ENCODE measurements at regions not wholly inside any gene's neighbourhood (a gene's known extent, or its start where the extent isn't known, plus 50 kb on each side); places are given as distances from the start of the nearest gene placed in this dataset.

DNA sequence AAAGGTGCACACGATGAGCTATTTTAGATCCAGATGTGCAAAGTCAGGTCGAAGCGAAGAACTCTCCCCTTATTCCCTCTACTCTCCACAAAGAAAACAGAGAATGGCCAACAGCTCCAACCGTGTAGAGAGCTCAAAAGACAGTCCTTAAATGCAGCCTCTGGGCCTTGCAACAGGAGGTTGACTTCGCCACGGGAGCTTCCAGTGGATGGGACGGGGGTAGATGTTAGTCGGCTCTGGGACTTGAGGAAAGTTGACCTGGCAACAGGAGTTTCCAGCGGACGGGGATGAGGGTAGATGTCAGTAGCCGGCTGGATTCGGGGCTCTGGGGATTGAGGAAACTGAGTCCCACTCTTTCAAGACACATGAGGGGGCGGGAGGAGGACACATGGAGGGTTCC lies 450.4 kb downstream of the BRD1 start:
- H3K36me3 Mint-ChIP-seq (ENCODE audit: low read depth), result no peaks in the 10 kb centered on the region; the same call in 2 of the 3 replicates
- H3K9me3 Mint-ChIP-seq, result no peaks in the 10 kb centered on the region; the same call in 2 of the 3 replicates
- H4K20me1 ChIP-seq (replicated peaks; ENCODE audit: insufficient read depth), result no peaks in the 10 kb centered on the region
- no peaks in the 10 kb centered on the region for H3F3A ChIP-seq (replicated peaks; ENCODE audit: low read depth)
- H3K27ac ChIP-seq (ENCODE audit: low read depth), result no peak overlapping the region
- no peak overlapping the region for H2AFZ ChIP-seq
- DNase-seq (ENCODE audit: low spot score) (no peak), ATAC-seq (no peak)
- H3K9me2 ChIP-seq (ENCODE audit: insufficient read depth), result no peaks in the 10 kb centered on the region
- no peak overlapping the region for H3K4me2 ChIP-seq
- H3K27me3 Mint-ChIP-seq (ENCODE audit: insufficient read depth, low read depth, poor library complexity), result peaks cover 17% of the 10 kb centered on the region
- TF ChIP-seq, protein P1, sequence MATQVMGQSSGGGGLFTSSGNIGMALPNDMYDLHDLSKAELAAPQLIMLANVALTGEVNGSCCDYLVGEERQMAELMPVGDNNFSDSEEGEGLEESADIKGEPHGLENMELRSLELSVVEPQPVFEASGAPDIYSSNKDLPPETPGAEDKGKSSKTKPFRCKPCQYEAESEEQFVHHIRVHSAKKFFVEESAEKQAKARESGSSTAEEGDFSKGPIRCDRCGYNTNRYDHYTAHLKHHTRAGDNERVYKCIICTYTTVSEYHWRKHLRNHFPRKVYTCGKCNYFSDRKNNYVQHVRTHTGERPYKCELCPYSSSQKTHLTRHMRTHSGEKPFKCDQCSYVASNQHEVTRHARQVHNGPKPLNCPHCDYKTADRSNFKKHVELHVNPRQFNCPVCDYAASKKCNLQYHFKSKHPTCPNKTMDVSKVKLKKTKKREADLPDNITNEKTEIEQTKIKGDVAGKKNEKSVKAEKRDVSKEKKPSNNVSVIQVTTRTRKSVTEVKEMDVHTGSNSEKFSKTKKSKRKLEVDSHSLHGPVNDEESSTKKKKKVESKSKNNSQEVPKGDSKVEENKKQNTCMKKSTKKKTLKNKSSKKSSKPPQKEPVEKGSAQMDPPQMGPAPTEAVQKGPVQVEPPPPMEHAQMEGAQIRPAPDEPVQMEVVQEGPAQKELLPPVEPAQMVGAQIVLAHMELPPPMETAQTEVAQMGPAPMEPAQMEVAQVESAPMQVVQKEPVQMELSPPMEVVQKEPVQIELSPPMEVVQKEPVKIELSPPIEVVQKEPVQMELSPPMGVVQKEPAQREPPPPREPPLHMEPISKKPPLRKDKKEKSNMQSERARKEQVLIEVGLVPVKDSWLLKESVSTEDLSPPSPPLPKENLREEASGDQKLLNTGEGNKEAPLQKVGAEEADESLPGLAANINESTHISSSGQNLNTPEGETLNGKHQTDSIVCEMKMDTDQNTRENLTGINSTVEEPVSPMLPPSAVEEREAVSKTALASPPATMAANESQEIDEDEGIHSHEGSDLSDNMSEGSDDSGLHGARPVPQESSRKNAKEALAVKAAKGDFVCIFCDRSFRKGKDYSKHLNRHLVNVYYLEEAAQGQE (IDR thresholded peaks at IDR 0.05; ENCODE audit: unreplicated experiment), result no peak
- TF ChIP-seq NANOG (IDR thresholded peaks at IDR 0.05; ENCODE audit: borderline replicate concordance), result no peak
- TF ChIP-seq STAT1 (IDR thresholded peaks at IDR 0.05; ENCODE audit: unreplicated experiment), result no peak
- no peak for TF ChIP-seq ZNF114 (CRISPR knock-in tag; IDR thresholded peaks at IDR 0.05)
- TF ChIP-seq CREB1 (CRISPR knock-in tag; IDR thresholded peaks at IDR 0.05; ENCODE audit: low read depth), result no peak
- TF ChIP-seq EZH2 (IDR thresholded peaks at IDR 0.05; ENCODE audit: low read depth, unreplicated experiment), result no peak
- TF ChIP-seq CTCF (conservative IDR thresholded peaks at IDR 0.05; ENCODE audit: low read depth in 2 of 2), result no peak
- TF ChIP-seq ETS1 (IDR thresholded peaks at IDR 0.05), result no peak
- no peak for TF ChIP-seq POLR2AphosphoS5 (IDR thresholded peaks at IDR 0.05; ENCODE audit: low read depth)
- TF ChIP-seq EZH2phosphoT487 (IDR thresholded peaks at IDR 0.05; ENCODE audit: unreplicated experiment), result no peak
- no peak for TF ChIP-seq JUNB (IDR thresholded peaks at IDR 0.05; ENCODE audit: unreplicated experiment)
- no peak for TF ChIP-seq ZNF462 (CRISPR knock-in tag; IDR thresholded peaks at IDR 0.05)
- TF ChIP-seq ZNF331 (CRISPR knock-in tag; IDR thresholded peaks at IDR 0.05; ENCODE audit: low read depth), result no peak
- H3K79me2 ChIP-seq (replicated peaks; ENCODE audit: insufficient read depth), result no peaks in the 10 kb centered on the region
- peaks cover 4% of the 10 kb centered on the region; the same call in 1 of the 2 replicates for H3K36me3 ChIP-seq (ENCODE audit: insufficient read depth)
- no peaks in the 10 kb centered on the region for H3K27me3 ChIP-seq (ENCODE audit: insufficient read depth)
- H3K4me3 ChIP-seq, result no peak overlapping the region
- H3K27ac Mint-ChIP-seq, result no peak overlapping the region
- peaks cover 32% of the 10 kb centered on the region for H3K4me1 Mint-ChIP-seq
- no peaks in the 10 kb centered on the region for H3K4me1 ChIP-seq (ENCODE audit: insufficient read depth)
- H3K4me3 Mint-ChIP-seq, result no peak overlapping the region

Measured in GM23338 (cell line).